Stomach (tissue), 4 donors: ENCODE measurements at regions not wholly inside any gene's neighbourhood (a gene's known extent, or its start where the extent isn't known, plus 50 kb on each side); places are given as distances from the start of the nearest gene placed in this dataset.

Source experiments
- EP300 ChIP-seq: sonication (generic); formaldehyde crosslinking; IDR thresholded peaks from one replicate; pipeline ENCODE4 v1.6.1; 2017; ENCODE audit warnings: antibody characterized with exemption
- POLR2A ChIP-seq, 4 donors: fragments of 450-650 bp; IDR thresholded peaks; one replicate each; pipeline ENCODE4 v1.6.1; 2016; ENCODE audit warnings: antibody characterized with exemption in 4 of 4, control low read depth in 2 of 4, mild to moderate bottlenecking in 1 of 4, moderate library complexity in 1 of 4
- POLR2AphosphoS5 ChIP-seq, 3 donors: sonication (generic); formaldehyde crosslinking; IDR thresholded peaks; one replicate each; pipeline ENCODE4 v1.6.1; 2016; ENCODE audit warnings: antibody characterized with exemption in 3 of 3
- TF ChIP-seq, protein P1 (sequence below), 7 experiments: fragments of 450-650 bp in 4 of 7; fragments of 200-600 bp in 3 of 7; sonication (generic) in 3 of 7; IDR thresholded peaks; one replicate each; pipeline ENCODE4 v1.5.1; 2016 to 2019; ENCODE audit warnings: antibody characterized with exemption in 7 of 7, control low read depth in 2 of 7, mild to moderate bottlenecking in 1 of 7

DNA sequence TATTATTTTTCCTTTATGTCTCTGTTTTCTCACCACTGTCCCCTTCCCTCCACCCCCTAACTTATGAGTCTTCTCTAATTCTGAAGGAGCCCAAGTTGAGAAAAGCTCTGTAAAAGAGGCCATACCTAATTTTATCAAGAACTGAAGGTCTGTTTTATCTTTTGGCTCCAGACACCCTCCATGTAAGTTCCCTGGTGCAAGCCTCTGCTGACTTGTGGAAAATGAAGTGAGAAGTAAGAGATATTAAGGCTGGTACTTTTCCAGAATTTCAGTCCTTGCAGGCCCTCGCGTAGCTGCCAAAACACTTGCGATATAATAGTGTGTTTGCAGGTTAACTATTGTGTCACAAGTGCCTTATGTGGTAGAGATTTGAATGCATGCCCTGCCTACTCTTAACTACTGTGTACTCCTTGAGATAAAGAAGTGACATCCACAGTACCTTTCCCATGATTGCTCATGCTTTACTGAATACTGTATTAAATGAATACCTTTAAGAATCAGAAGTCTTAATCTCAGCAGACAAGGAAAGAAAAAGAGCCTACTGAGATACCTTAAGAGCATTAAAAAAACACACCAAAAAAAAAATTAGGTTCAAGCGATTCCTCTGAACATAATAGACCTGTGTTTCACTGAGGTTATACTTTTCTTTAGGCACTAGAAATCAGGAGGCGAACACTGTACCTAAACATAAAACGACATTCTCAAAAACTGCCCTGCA is 143.6 kb upstream of the ZNF184 start:
- TF ChIP-seq, protein P1, sequence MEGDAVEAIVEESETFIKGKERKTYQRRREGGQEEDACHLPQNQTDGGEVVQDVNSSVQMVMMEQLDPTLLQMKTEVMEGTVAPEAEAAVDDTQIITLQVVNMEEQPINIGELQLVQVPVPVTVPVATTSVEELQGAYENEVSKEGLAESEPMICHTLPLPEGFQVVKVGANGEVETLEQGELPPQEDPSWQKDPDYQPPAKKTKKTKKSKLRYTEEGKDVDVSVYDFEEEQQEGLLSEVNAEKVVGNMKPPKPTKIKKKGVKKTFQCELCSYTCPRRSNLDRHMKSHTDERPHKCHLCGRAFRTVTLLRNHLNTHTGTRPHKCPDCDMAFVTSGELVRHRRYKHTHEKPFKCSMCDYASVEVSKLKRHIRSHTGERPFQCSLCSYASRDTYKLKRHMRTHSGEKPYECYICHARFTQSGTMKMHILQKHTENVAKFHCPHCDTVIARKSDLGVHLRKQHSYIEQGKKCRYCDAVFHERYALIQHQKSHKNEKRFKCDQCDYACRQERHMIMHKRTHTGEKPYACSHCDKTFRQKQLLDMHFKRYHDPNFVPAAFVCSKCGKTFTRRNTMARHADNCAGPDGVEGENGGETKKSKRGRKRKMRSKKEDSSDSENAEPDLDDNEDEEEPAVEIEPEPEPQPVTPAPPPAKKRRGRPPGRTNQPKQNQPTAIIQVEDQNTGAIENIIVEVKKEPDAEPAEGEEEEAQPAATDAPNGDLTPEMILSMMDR (IDR thresholded peaks at IDR 0.05): no peak
- TF ChIP-seq POLR2A (IDR thresholded peaks at IDR 0.05) (no peak), POLR2AphosphoS5 (IDR thresholded peaks at IDR 0.05) (no peak), EP300 (no peak)
